Keratinocyte (primary cell): ENCODE measurements at regions not wholly inside any gene's neighbourhood (a gene's known extent, or its start where the extent isn't known, plus 50 kb on each side); places are given as distances from the start of the nearest gene placed in this dataset.

Experiments used
- EZH2 ChIP-seq: IDR thresholded peaks from one replicate; pipeline ENCODE4 v1.6.1; 2012; ENCODE audit warnings: inconsistent platforms, mild to moderate bottlenecking, low read length, moderate library complexity
- TF ChIP-seq, protein P1 (sequence below), 3 experiments: IDR thresholded peaks in 1 of 3; conservative IDR thresholded peaks in 1 of 3; optimal IDR thresholded peaks in 1 of 3; 2 replicates in 2 of 3; 3 replicates in 1 of 3; pipeline versions ENCODE3 to v1.5.1; 2011; ENCODE audit warnings: low read length in 3 of 3, mild to moderate bottlenecking in 3 of 3, moderate library complexity in 2 of 3, control low read depth in 1 of 3, inconsistent platforms in 1 of 3; ENCODE audit not compliant: insufficient read depth in 2 of 3; ENCODE audit errors: extremely low read depth in 1 of 3

DNA sequence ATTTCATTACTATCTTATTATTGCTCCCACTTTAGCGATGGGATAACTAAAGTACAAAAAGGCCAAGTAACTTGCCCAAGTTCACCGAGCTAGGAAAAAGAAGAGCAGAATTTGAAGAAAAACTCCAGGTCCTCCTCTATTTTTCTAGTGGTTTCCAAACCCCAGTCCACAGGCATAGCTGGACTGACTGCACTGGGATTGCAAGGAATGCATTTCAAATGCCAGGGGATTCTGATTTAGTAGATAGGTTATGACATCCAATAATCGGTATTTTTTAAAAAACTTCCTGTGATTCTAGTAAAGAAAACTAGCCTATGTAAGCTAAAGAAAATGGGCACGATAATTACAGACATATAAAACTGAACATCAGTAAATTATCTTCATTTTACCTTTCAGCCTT is 62.7 kb upstream of the GALNT5 start:
- TF ChIP-seq, protein P1, sequence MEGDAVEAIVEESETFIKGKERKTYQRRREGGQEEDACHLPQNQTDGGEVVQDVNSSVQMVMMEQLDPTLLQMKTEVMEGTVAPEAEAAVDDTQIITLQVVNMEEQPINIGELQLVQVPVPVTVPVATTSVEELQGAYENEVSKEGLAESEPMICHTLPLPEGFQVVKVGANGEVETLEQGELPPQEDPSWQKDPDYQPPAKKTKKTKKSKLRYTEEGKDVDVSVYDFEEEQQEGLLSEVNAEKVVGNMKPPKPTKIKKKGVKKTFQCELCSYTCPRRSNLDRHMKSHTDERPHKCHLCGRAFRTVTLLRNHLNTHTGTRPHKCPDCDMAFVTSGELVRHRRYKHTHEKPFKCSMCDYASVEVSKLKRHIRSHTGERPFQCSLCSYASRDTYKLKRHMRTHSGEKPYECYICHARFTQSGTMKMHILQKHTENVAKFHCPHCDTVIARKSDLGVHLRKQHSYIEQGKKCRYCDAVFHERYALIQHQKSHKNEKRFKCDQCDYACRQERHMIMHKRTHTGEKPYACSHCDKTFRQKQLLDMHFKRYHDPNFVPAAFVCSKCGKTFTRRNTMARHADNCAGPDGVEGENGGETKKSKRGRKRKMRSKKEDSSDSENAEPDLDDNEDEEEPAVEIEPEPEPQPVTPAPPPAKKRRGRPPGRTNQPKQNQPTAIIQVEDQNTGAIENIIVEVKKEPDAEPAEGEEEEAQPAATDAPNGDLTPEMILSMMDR (optimal IDR thresholded peaks at IDR 0.05 in 1 of 3, IDR thresholded peaks at IDR 0.05 in 1 of 3, conservative IDR thresholded peaks at IDR 0.05 in 1 of 3; ENCODE audit: extremely low read depth in 1 of 3, insufficient read depth in 2 of 3, low read length in 3 of 3) = no peak
- no peak for TF ChIP-seq EZH2
